C4-2B (cell line): ENCODE measurements at regions not wholly inside any gene's neighbourhood (a gene's known extent, or its start where the extent isn't known, plus 50 kb on each side); places are given as distances from the start of the nearest gene placed in this dataset.

Source experiments
- H3K27ac ChIP-seq: fragments of 450-650 bp; 2 replicates; pipeline ENCODE4 v1.5.1; 2017
- CTCF ChIP-seq: fragments of 450-650 bp; conservative IDR thresholded peaks from 2 replicates; pipeline ENCODE4 v1.5.1; 2017; ENCODE audit warnings: mild to moderate bottlenecking
- ZFX ChIP-seq: fragments of 450-650 bp; IDR thresholded peaks from 2 replicates; pipeline ENCODE4 v1.6.1; 2017

GRCh38 chr18:78156466-78156865 is 823.2 kb upstream of the SALL3 start:
- H3K27ac ChIP-seq, result no peak overlapping the region
- TF ChIP-seq ZFX, result no peak
- TF ChIP-seq CTCF, result no peak

- no peak for TF ChIP-seq ZFX
- no peak for TF ChIP-seq CTCF
Measured at GRCh38 chr18:78158943-78159342, 820.7 kb upstream of the SALL3 start.

GRCh38 chr18:78159397-78159796 is 820.2 kb upstream of the SALL3 start:
- TF ChIP-seq ZFX (no peak), CTCF (no peak)
- no peak overlapping the region for H3K27ac ChIP-seq

More at GRCh38 chr18:78158943-78159342, 820.7 kb upstream of the SALL3 start:
- no peak overlapping the region for H3K27ac ChIP-seq

GRCh38 chr18:78160961-78161656 is 818.5 kb upstream of the SALL3 start:
- no peak overlapping the region for H3K27ac ChIP-seq
- TF ChIP-seq CTCF (no peak), ZFX (no peak)

- TF ChIP-seq ZFX, result no peak
- TF ChIP-seq CTCF, result no peak
- no peak overlapping the region for H3K27ac ChIP-seq
Measured at GRCh38 chr18:78165525-78165924, 814.1 kb upstream of the SALL3 start.

GRCh38 chr18:78168526-78168925 is 811.1 kb upstream of the SALL3 start:
- TF ChIP-seq ZFX, result no peak
- no peak for TF ChIP-seq CTCF
- no peak overlapping the region for H3K27ac ChIP-seq

- TF ChIP-seq CTCF (no peak), ZFX (no peak)
- no peak overlapping the region for H3K27ac ChIP-seq
Measured at GRCh38 chr18:78169174-78169864, 810.3 kb upstream of the SALL3 start.
